LHCN-M2 (cell line): ENCODE measurements at regions not wholly inside any gene's neighbourhood (a gene's known extent, or its start where the extent isn't known, plus 50 kb on each side); places are given as distances from the start of the nearest gene placed in this dataset.

Experiments used
- DNase-seq: peaks from one replicate; pipeline ENCODE4 v3.0.0-alpha.2; 2012; ENCODE audit warnings: low read depth

DNA sequence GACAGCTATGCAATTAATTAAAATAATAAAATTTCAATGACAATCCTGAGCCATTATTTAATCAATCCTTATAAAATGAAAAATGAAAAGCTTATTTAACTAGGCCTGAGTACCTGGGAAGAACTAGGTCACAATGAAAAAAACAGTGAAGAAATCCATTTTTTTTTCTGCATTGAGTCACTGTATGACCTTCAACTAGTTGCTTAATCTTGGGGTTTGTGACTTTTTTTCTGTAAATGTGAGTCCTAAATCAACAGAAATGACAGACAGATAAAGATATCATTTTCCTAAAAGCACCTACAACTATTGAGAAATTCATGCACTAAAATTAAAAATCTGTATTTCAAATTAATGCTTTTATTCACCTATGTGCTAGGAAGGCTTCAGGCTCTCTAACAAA lies 96.8 kb downstream of the TMEM26 start:
- DNase-seq, result peak; percentile 10

GRCh38 chr10:61355211-61355610 lies 98.0 kb downstream of the TMEM26 start:
- no peak for DNase-seq

GRCh38 chr10:61354401-61354975 lies 98.7 kb downstream of the TMEM26 start:
- no peak for DNase-seq

DNA sequence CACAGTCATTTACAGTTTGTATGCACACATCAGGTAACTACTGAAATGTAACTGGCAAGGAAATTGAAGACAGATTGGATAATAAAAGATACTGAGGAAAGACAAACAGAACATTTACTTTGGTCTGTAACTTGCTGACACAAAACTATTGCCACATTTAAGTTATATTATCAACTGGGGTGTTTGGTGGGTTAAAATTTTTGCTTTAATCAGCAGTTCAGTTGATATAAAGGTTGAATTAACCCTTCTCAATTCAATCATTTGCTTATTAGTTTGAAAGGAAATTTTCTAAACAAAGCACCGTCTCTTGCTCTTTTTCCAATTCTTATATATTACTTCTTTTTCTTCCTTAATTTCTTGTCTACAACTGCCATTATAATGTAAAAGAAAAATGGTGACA lies 102.4 kb downstream of the TMEM26 start:
- no peak for DNase-seq

GRCh38 chr10:61350068-61350467 lies 103.1 kb downstream of the TMEM26 start:
- no peak for DNase-seq

GRCh38 chr10:61346796-61347413 lies 106.3 kb downstream of the TMEM26 start:
- no peak for DNase-seq

GRCh38 chr10:61343796-61344195 lies 109.4 kb downstream of the TMEM26 start:
- no peak for DNase-seq

DNA sequence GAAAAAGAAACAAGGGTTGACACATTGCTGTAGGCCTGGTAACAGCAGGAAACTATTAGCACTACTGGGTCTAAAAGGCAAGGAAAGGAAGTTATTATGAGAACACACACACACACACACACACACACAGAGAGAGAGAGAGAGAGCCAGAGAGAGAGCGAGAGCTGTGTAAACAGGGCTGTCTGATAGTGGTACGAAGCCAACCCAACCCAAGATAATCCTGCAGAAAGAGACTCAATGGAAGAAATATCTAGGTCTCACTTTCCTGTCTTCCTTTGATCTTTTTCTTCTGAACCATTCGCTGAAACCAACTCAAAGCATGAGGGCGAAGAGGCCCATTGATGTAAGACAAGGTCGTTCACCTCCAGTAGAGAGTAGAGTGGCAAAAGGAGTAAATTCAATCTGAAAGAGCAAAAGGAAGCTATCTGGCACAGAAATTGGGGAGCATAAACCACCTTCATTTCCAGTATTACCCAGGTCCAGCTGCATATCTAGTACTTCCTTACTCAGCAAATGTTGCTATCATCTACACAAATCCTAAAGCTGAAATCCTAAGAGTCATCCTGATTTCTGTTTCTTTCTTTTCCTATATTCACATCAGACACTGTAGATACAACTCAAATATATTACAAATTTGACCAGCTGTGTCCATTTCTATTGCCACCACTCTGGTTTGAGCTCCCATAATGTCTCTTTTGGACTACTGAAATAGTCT lies 110.2 kb downstream of the TMEM26 start:
- DNase-seq, result no peak

DNA sequence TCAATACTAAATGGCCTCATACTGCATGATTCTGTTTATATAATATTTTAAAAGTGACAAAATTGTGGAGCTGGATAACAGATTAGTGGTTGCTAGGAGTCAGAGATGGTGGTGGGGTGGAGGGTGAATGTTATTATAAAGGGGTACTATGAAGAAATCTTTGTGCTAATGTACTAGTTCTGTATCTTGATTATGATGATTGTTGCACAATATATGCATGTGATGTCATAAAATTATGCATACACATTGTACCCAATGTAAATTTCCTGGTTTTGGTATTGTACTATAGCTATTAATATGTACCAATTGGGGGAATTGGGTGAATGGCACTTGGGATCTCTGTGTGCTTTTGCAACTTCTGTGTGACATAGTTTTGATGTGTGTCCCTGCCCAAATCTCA lies 112.2 kb downstream of the TMEM26 start:
- DNase-seq, result no peak

- no peak for DNase-seq
These were observed 115.0 kb downstream of the TMEM26 start for GRCh38 chr10:61338146-61338545.

- DNase-seq, result no peak
These were observed 115.4 kb downstream of the TMEM26 start for GRCh38 chr10:61337741-61338140.

DNA sequence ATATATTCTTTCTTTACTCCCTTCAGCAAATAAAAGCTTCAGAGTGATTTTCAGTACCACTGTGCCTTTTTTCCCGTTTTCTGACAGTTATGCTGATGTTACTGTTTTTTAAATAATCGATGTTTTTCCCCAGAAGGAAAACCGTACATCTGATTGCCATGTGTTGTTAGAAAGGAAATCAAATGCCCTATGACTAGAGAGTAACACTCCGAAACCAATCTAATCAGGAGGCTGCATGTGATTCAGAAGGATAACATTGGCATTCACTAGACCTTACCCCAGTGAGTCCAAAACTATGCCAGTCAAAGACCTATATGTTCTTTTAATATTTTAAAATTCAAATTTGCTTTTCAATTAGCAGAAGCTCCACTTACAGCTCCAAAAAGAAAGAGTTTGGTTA lies 116.3 kb downstream of the TMEM26 start:
- DNase-seq, result no peak

DNA sequence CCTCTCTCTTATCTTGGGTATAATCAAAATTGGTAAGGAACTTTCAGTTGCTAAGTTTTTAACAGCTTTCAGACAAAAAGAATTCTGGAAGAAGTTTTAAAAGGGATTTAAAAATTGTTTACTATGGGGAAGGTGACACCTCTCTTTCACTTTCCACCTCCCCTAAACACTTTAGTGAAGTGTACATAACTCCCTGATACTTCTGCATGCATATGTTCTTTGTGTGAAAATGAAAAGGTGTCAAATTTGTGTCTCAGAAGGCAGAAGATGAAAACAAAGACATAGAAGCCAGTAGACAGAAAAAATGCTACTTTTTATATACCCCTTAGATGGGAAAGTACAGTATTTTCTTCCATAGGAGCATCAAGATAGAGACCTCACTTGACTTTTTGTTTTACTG lies 117.8 kb downstream of the TMEM26 start:
- DNase-seq, result no peak

GRCh38 chr10:61332581-61332980 lies 120.6 kb downstream of the TMEM26 start:
- DNase-seq, result no peak

GRCh38 chr10:61330669-61331068 lies 122.5 kb downstream of the TMEM26 start:
- no peak for DNase-seq

GRCh38 chr10:61329854-61330253 lies 123.3 kb downstream of the TMEM26 start:
- no peak for DNase-seq

DNA sequence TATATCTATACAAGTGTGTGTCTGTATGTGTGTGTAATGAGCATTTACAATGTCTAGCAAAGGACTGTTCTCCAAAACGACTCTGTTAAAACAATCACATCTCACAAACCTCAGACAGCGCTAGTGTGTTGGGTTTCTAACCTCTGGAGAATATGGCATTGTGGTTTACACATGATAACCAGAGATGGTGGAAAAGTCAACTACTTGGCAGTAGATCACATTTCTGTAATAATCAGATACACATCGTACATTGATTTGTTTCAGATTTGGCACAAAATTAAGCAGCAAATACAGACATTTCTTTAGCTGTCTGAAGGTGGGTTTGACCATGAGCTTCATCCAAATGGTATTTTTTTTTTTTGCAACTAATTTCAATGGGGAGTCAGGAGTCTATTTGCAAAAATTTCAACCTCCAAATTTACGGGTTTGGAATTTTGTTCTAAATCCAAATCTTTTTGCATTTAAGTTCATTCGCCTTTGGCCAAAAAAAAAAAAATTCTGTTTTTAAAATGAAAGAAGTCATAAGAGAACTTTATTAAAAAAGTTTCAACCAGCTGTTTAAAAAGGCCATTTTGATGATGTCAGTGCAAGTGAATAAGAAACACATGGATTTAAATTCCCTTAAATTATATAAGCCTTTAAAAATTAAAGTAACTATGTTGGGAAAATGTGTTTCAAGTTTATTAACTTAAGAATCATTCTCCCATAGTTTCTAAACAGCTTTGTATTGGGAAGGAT lies 127.8 kb downstream of the TMEM26 start:
- peak; percentile 17 for DNase-seq

DNA sequence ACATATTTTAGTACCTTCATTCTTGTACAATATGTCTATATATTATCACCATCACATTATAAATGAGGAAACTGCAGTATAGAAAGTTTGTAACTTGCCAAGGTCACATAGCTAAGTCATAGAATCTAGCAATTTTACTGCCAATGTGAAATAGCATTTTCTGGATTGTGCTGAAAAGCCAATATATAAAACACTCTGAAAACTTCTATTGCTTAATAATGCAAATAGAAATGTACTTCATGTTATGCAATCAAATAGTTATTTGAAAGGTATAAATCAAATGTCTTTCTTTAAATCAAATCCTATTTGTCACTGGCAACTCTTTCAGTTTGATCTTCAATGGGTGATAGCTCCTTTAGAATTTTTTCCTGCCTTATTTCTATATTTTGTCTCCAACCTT lies 129.5 kb downstream of the TMEM26 start:
- DNase-seq, result no peak

DNA sequence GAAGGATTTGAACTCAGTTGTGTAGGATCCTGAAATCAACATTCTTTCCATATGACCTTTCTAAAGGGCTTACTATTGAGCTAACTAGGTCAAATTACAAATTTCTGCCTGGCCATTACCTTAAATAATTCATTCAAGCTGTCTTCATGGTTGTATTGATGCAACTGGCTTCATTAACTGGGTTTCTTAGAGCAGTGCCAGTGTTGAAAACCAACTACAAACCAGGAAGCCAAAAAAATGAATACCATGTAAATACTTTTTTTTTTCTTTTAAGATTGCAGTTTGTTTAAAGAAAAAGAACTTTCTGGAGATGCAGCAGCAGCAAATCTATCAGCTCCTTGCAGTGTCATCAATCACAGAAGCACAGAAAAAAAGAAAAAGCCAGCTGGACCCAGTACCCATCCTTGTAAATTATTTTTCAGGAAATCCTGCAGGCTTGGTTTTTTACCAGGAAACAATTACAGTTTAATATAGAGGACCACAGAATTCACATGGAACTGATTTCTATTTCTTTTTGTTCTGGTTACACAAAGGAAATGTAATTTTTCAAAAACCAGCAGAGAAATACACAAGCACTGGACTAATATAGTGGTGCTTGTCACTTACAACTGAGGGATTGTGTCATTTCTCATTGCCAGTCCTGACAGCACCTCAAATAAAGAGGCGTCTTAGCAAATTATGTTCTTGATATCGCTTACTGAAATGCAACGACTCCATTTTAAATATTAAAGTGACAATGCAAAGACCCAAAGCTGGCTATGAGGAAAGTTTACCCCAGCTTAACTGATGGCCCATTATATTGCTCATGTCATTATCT lies 131.9 kb downstream of the TMEM26 start:
- no peak for DNase-seq

DNA sequence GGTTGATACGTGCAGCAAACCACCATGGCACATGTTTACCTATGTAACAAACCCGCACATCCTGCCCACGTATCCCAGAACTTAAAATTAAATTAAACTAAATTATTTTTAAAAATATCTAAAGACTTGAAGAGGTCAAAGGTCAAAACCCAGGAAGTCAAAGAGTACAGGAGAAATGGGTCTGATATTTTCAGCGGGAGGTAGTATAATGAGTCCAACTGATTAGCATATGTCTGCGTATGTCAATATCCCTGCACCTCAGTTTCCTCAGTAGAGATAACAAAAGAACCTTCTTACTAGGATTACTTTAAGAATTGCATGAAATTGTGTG lies 133.0 kb downstream of the TMEM26 start:
- no peak for DNase-seq

DNA sequence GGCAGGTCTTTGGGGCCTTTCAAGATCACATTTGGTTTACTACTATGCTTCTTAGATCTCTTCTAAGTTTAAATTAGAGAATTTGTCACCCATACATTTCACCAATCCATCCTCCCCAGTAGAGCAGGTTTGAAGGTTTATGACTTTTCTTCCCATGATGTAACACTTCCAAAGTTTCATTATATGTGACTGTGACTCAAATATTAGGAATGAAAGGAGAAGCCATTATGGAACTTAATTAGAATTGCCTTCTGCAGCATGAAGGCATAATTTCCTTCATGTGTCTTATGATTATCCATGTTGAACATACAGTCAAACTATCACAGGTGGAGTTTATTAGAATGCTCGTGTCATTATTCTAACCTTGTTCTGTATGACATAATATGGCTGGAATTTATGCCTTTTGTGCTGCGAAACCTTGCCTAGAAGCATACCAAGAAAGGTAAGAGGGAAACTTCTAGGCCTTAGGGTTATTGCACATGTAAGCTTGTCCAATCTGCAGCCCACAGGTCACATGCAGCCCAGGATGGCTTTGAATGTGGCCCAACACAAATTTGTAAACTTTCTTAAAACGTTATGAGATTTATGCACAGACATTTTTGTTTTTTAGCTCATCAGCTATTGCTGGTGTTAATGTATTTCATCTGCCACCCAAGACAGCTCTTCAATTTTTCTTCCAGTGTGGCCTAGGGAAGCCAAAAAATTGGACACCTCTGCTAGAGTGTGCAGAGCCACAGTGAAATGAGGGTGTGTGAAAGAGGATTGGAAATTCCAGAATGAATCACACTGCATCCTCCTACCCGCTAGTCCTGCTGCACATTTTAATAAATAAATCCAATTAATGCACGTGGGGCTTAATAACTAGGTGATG lies 133.6 kb downstream of the TMEM26 start:
- DNase-seq, result no peak
